HL-60 (cell line): ENCODE measurements at regions not wholly inside any gene's neighbourhood (a gene's known extent, or its start where the extent isn't known, plus 50 kb on each side); places are given as distances from the start of the nearest gene placed in this dataset.

Source experiments
- DNase-seq, 2 experiments: peaks; one replicate each; pipeline ENCODE4 v3.0.0-alpha.2; 2010 to 2020; ENCODE audit warnings: low read depth in 1 of 2, low spot score in 1 of 2
- H3K27ac ChIP-seq: fragments of 250-450 bp; sonication (Bioruptor Pico); replicated peaks from 2 replicates; pipeline ENCODE4 v1.5.1; 2020; ENCODE audit warnings: mild to moderate bottlenecking, moderate library complexity
- H3K27me3 ChIP-seq: fragments of 250-450 bp; sonication (Bioruptor Pico); 2 replicates; pipeline ENCODE4 v1.5.1; 2021; ENCODE audit warnings: mild to moderate bottlenecking, moderate library complexity; ENCODE audit not compliant: insufficient read depth, poor library complexity, severe bottlenecking
- H3K4me3 ChIP-seq: replicated peaks from 2 replicates; pipeline ENCODE4 v1.5.1; 2011; ENCODE audit warnings: mild to moderate bottlenecking, control low read depth, low read length; ENCODE audit not compliant: insufficient read depth
- CTCF ChIP-seq: IDR thresholded peaks from one replicate; pipeline ENCODE4 v1.5.1; 2011; ENCODE audit warnings: low read length, control low read depth, inconsistent platforms; ENCODE audit not compliant: insufficient read depth
- GABPA ChIP-seq: IDR thresholded peaks from 2 replicates; pipeline ENCODE4 v1.6.1; 2012; ENCODE audit warnings: low read depth
- POLR2AphosphoS5 ChIP-seq: IDR thresholded peaks from 2 replicates; pipeline ENCODE4 v1.6.1; 2012; ENCODE audit warnings: low read depth
- REST ChIP-seq: IDR thresholded peaks from 2 replicates; pipeline ENCODE4 v1.6.1; 2012; ENCODE audit warnings: low read depth; ENCODE audit not compliant: insufficient replicate concordance
- SPI1 ChIP-seq: IDR thresholded peaks from 2 replicates; pipeline ENCODE4 v1.6.1; 2012; ENCODE audit warnings: low read depth, mild to moderate bottlenecking, borderline replicate concordance

GRCh38 chr2:75822336-75822735, 111.6 kb upstream of the GCFC2 start:
- TF ChIP-seq GABPA, result no peak
- no peak for TF ChIP-seq POLR2AphosphoS5
- no peak for TF ChIP-seq CTCF
- no peak overlapping the region for H3K4me3 ChIP-seq
- H3K27me3 ChIP-seq, result no peaks in the 10 kb centered on the region
- H3K27ac ChIP-seq, result no peak overlapping the region
- DNase-seq, result no peak

- TF ChIP-seq REST (no peak), GABPA (no peak), SPI1 (no peak), CTCF (no peak), POLR2AphosphoS5 (no peak)
- no peaks in the 10 kb centered on the region for H3K27me3 ChIP-seq
- no peak overlapping the region for H3K27ac ChIP-seq
- DNase-seq, result no peak
- no peak overlapping the region for H3K4me3 ChIP-seq
Measured at GRCh38 chr2:75820693-75821092, 110.0 kb upstream of the GCFC2 start.

DNA sequence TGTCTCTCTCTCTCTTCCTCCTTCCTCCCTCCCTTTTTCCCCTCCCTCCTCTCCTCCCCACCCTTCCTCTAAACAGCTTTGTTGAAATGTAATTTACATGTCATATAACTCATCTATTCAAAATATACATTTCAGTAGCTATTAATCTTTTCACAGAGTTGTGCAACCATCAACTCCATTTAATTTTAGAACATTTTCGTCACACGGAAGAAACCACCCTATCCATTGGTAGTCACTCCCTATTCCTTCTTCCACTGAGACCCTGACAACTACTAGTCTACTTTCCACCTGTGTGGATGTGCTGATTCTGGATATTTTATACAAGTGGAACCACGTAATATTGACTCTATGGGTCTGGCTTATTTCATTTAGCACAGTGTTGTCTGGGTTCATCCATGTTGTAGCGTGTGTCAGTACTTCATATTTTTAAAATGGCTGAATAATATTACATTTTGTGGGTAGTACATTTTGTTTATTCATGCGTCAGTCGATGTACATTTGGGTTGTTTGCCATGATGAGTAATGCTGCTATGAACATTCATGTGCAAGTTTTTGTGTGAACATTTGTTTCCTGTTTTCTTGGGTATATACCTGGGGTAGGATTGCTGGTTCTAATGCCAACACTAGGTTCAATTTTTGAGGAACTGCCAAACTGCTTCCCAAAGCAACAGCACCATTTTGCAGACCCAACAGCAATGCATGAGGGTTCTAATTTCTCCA, 100.1 kb upstream of the GCFC2 start:
- TF ChIP-seq GABPA (no peak), POLR2AphosphoS5 (no peak), REST (no peak), CTCF (no peak), SPI1 (no peak)
- H3K27me3 ChIP-seq, result no peaks in the 10 kb centered on the region
- no peak for DNase-seq
- H3K27ac ChIP-seq, result no peak overlapping the region
- H3K4me3 ChIP-seq, result no peak overlapping the region
